ENCODE measurements at regions not wholly inside any gene's neighbourhood (a gene's known extent, or its start where the extent isn't known, plus 50 kb on each side); places are given as distances from the start of the nearest gene placed in this dataset.

DNA sequence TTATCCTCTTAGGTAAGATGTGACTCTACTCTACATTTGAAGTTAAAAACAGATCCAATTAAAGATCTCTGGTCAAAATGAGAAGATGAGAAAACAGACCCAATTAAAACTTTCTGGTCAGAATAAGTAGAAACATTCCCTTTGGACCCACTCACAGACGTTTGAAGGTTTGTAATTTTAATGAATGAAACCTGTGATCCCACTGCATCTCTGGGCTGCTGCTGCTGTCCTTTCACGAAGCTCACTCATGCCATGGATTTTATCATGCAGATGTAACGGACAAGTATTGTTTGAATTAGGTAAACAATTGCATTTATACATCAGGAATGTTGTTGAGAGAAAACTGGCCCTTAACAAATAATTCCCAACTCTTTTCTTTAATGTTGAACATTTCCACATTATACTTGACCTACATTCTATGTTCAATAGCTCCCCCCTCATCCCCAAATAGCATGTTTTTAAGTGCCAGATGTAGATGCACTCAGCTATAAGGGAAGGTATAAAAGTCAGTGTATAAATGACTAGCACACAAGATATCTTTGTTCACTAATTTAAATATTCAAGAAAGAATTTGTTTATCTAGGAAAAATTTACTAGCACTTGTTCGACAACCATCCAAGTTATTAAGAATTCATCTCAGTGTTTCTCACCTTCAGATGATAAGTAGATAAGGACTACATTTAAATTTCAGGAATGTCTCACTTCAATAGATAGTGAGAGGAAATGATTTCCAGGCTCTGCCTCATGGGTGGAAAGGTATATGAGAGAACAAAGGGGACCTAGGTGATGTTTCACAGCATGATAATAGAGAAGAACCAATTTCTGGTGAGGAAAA lies 202.3 kb upstream of the LMNTD1 start:
- no peak for DNase-seq (ENCODE audit: low read depth)

DNA sequence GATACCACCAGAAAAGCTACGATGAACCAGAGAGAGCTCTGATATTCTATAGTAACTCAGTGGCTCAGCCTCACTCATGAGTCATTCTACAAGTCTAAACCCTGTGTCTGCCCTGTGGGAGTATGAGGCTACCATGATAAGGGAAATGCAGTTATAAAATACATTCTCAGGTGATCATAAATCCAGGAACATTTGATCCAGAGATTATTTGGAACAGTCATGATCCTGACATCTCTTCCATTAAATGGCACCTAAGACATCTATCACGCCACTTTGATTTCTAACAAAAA lies 202.6 kb upstream of the RASSF8 start:
- no peak for DNase-seq (ENCODE audit: low read depth)

GRCh38 chr12:25757037-25757665 lies 201.3 kb upstream of the RASSF8 start:
- no peak for DNase-seq (ENCODE audit: low read depth)

- no peak for DNase-seq (ENCODE audit: low read depth)
Observed at GRCh38 chr12:25759752-25760151, 198.7 kb upstream of the RASSF8 start.

GRCh38 chr12:25761356-25761755 lies 197.1 kb upstream of the RASSF8 start:
- no peak for DNase-seq (ENCODE audit: low read depth)

- no peak for DNase-seq (ENCODE audit: low read depth)
Observed at GRCh38 chr12:25764409-25764808, 194.1 kb upstream of the RASSF8 start.

- DNase-seq (ENCODE audit: low read depth) = no peak
Observed at GRCh38 chr12:25764892-25765291, 193.6 kb upstream of the RASSF8 start.

DNA sequence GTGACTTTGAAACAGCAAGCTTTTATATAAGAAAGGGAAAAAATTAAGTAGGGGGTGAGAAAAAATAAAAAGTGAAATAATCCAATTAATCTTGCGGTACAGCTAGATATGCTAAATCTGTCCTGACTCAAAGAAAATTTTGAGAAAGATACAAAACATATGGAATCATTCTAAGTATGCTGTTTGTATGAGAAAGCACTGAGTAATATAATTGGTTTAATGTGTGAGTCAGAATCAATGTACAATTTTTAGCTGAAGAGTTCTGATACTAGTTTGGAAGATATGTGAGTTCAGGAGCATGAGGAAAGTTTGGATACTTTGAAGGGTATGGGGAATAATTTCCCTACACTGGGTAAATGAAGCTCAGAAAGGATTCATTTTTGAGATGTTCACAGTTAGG lies 190.9 kb upstream of the RASSF8 start:
- DNase-seq (ENCODE audit: low read depth) = no peak

DNA sequence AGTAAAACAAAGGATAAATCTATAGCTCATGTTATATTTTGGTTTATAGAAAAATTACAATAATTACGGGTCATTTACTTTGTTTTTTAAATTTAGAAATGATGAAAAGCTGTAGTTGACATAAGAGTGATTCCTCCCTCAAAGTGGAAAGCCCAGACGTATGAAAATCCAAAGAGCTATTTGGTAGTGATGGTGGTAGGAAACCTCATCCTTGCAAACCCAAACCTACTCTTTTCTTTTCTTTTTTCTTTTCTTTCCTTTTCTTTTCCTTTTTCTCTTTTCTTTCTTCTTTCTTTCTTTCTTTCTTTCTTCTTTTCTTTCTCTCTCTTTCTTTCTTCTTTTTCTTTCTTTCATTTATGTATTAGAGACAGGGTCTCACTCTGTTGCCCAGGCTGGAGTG lies 190.3 kb upstream of the RASSF8 start:
- DNase-seq (ENCODE audit: low read depth) = no peak

GRCh38 chr12:25769082-25769945 lies 189.2 kb upstream of the RASSF8 start:
- DNase-seq (ENCODE audit: low read depth) = peak; percentile 45

GRCh38 chr12:25771041-25771440 lies 187.4 kb upstream of the RASSF8 start:
- DNase-seq (ENCODE audit: low read depth) = no peak

DNA sequence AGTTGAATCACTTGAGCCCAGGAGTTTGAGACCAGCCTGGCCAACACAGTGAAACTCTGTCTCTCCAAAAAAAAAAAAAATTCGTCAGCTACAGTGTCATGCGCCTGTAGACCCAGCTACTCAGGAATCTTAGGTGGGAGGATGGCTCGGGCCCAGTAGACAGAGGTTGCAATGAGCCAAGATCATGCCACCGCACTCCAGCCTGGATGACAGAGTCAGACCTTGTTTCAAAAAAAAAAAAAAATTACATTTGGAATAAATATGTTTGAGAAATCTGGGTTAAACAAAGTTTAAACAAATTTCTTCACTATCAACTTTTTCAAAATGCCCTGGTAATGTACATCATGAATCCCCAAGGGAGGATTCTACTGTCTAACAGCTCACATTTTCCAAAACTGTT lies 187.0 kb upstream of the RASSF8 start:
- no peak for DNase-seq (ENCODE audit: low read depth)

GRCh38 chr12:25775968-25776367 lies 182.5 kb upstream of the RASSF8 start:
- DNase-seq (ENCODE audit: low read depth) = peak; percentile 42

- no peak for DNase-seq (ENCODE audit: low read depth)
Observed at GRCh38 chr12:25780771-25781170, 177.7 kb upstream of the RASSF8 start.

DNA sequence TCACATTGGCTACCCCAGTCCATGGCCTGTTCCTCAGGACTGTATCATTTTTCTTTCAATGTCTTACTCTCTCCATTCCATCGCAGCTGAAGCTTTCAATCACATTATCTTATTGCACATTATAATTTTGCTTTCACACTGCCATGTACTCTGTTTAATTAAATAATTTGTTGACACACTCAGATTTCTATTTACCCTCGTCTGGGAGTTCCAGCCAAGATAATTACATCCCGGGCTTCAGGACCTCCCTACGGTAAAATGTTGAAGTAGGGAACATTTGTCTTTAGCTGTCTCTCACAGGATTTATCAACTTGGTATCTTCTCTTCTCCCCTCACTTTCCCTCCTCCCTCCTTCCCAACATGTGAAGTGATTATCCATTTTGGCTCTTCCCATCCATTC lies 177.2 kb upstream of the RASSF8 start:
- DNase-seq (ENCODE audit: low read depth) = no peak

- DNase-seq (ENCODE audit: low read depth) = no peak
Observed at GRCh38 chr12:25783566-25783965, 174.9 kb upstream of the RASSF8 start.

GRCh38 chr12:25784669-25785068 lies 173.8 kb upstream of the RASSF8 start:
- DNase-seq (ENCODE audit: low read depth) = no peak

GRCh38 chr12:25785134-25785533 lies 173.3 kb upstream of the RASSF8 start:
- no peak for DNase-seq (ENCODE audit: low read depth)

DNA sequence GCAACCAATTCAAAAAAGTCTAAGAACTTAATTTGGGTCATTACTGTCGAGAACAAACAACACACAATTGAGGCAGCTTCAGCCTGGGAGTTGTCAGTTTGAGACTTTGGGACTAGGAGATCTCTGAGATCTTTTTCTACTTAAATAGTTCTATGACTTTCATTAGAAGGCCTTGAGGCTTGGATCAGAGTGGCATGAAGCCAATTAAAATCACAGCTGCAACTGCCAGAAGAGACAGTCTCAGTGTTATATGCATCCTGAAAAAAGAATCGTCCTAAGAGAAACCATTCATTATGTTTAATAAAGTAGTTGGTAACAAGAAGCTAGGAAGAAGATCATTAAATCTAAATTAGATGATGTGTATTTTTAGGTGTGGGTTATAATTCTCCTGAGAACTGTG lies 170.8 kb upstream of the RASSF8 start:
- no peak for DNase-seq (ENCODE audit: low read depth)

- DNase-seq (ENCODE audit: low read depth) = no peak
Observed at GRCh38 chr12:25788707-25789442, 169.6 kb upstream of the RASSF8 start.

GRCh38 chr12:25789541-25789944 lies 168.9 kb upstream of the RASSF8 start:
- no peak for DNase-seq (ENCODE audit: low read depth)

- no peak for DNase-seq (ENCODE audit: low read depth)
Observed at GRCh38 chr12:25792031-25792430, 166.5 kb upstream of the RASSF8 start.

Measured in GM04503 (cell line).